ENCODE measurements at regions not wholly inside any gene's neighbourhood (a gene's known extent, or its start where the extent isn't known, plus 50 kb on each side); places are given as distances from the start of the nearest gene placed in this dataset.

- Histone ChIP-seq H3K4me2 (ENCODE audit: low read length) (no peak overlapping the region), H3K27me3 (ENCODE audit: control insufficient read depth, low read length) (no peaks in the 10 kb centered on the region), H4K20me1 (ENCODE audit: control insufficient read depth, insufficient read depth, low read depth, low read length) (no peaks in the 10 kb centered on the region), H3K4me3 (ENCODE audit: low read length) (no peak overlapping the region), H3K79me2 (ENCODE audit: control insufficient read depth, low read length) (no peaks in the 10 kb centered on the region), H3K36me3 (ENCODE audit: control insufficient read depth, low read length) (no peaks in the 10 kb centered on the region), H3K9me3 (ENCODE audit: control insufficient read depth, insufficient read depth, low read length) (no peaks in the 10 kb centered on the region), H3K9me2 (replicated peaks; ENCODE audit: control insufficient read depth, low read length) (no peaks in the 10 kb centered on the region), H3K27ac (ENCODE audit: low read depth, low read length) (no peak overlapping the region), H3F3A (ENCODE audit: control insufficient read depth, insufficient read depth) (no peaks in the 10 kb centered on the region), H3K4me1 (ENCODE audit: control insufficient read depth, low read length) (no peaks in the 10 kb centered on the region)
- TF ChIP-seq CTCF (IDR thresholded peaks at IDR 0.05; ENCODE audit: low read depth, low read length, poor library complexity, severe bottlenecking) (no peak), EZH2phosphoT487 (IDR thresholded peaks at IDR 0.05; ENCODE audit: borderline replicate concordance, low read length) (no peak)
These were observed 714.6 kb downstream of the CD109 start for GRCh38 chr6:74410630-74411029.

- Histone ChIP-seq H3K27me3 (ENCODE audit: control insufficient read depth, low read length) (no peaks in the 10 kb centered on the region), H3K9me2 (replicated peaks; ENCODE audit: control insufficient read depth, low read length) (no peaks in the 10 kb centered on the region), H3F3A (ENCODE audit: control insufficient read depth, insufficient read depth) (no peaks in the 10 kb centered on the region), H4K20me1 (ENCODE audit: control insufficient read depth, insufficient read depth, low read depth, low read length) (no peaks in the 10 kb centered on the region), H3K4me2 (ENCODE audit: low read length) (no peak overlapping the region), H3K4me1 (ENCODE audit: control insufficient read depth, low read length) (no peaks in the 10 kb centered on the region), H3K79me2 (ENCODE audit: control insufficient read depth, low read length) (no peaks in the 10 kb centered on the region), H3K27ac (ENCODE audit: low read depth, low read length) (no peak overlapping the region), H3K9me3 (ENCODE audit: control insufficient read depth, insufficient read depth, low read length) (no peaks in the 10 kb centered on the region), H3K36me3 (ENCODE audit: control insufficient read depth, low read length) (no peaks in the 10 kb centered on the region), H3K4me3 (ENCODE audit: low read length) (no peak overlapping the region)
- TF ChIP-seq CTCF (IDR thresholded peaks at IDR 0.05; ENCODE audit: low read depth, low read length, poor library complexity, severe bottlenecking) = no peak
- no peak for TF ChIP-seq EZH2phosphoT487 (IDR thresholded peaks at IDR 0.05; ENCODE audit: borderline replicate concordance, low read length)
These were observed 713.4 kb downstream of the CD109 start for GRCh38 chr6:74409447-74409846.

- Histone ChIP-seq H3K4me3 (ENCODE audit: low read length) (no peak overlapping the region), H3K27ac (ENCODE audit: low read depth, low read length) (no peak overlapping the region), H3F3A (ENCODE audit: control insufficient read depth, insufficient read depth) (no peaks in the 10 kb centered on the region), H3K36me3 (ENCODE audit: control insufficient read depth, low read length) (no peaks in the 10 kb centered on the region), H3K4me2 (ENCODE audit: low read length) (no peak overlapping the region), H3K9me3 (ENCODE audit: control insufficient read depth, insufficient read depth, low read length) (no peaks in the 10 kb centered on the region), H3K9me2 (replicated peaks; ENCODE audit: control insufficient read depth, low read length) (no peaks in the 10 kb centered on the region), H3K4me1 (ENCODE audit: control insufficient read depth, low read length) (no peaks in the 10 kb centered on the region), H3K79me2 (ENCODE audit: control insufficient read depth, low read length) (no peaks in the 10 kb centered on the region), H4K20me1 (ENCODE audit: control insufficient read depth, insufficient read depth, low read depth, low read length) (no peaks in the 10 kb centered on the region), H3K27me3 (ENCODE audit: control insufficient read depth, low read length) (no peaks in the 10 kb centered on the region)
- TF ChIP-seq CTCF (IDR thresholded peaks at IDR 0.05; ENCODE audit: low read depth, low read length, poor library complexity, severe bottlenecking) (no peak), EZH2phosphoT487 (IDR thresholded peaks at IDR 0.05; ENCODE audit: borderline replicate concordance, low read length) (no peak)
These were observed 712.8 kb downstream of the CD109 start for GRCh38 chr6:74408844-74409243.

- no peaks in the 10 kb centered on the region for H3K79me2 ChIP-seq (ENCODE audit: control insufficient read depth, low read length)
- no peak for TF ChIP-seq CTCF (IDR thresholded peaks at IDR 0.05; ENCODE audit: low read depth, low read length, poor library complexity, severe bottlenecking)
- TF ChIP-seq EZH2phosphoT487 (IDR thresholded peaks at IDR 0.05; ENCODE audit: borderline replicate concordance, low read length) = no peak
- H3K27ac ChIP-seq (ENCODE audit: low read depth, low read length) = no peak overlapping the region
- no peaks in the 10 kb centered on the region for H3K9me3 ChIP-seq (ENCODE audit: control insufficient read depth, insufficient read depth, low read length)
- H3K4me3 ChIP-seq (ENCODE audit: low read length) = no peak overlapping the region
- H3K9me2 ChIP-seq (replicated peaks; ENCODE audit: control insufficient read depth, low read length) = no peaks in the 10 kb centered on the region
- no peaks in the 10 kb centered on the region for H3K27me3 ChIP-seq (ENCODE audit: control insufficient read depth, low read length)
- no peaks in the 10 kb centered on the region for H4K20me1 ChIP-seq (ENCODE audit: control insufficient read depth, insufficient read depth, low read depth, low read length)
- no peaks in the 10 kb centered on the region for H3F3A ChIP-seq (ENCODE audit: control insufficient read depth, insufficient read depth)
- no peaks in the 10 kb centered on the region for H3K36me3 ChIP-seq (ENCODE audit: control insufficient read depth, low read length)
- H3K4me2 ChIP-seq (ENCODE audit: low read length) = no peak overlapping the region
- no peaks in the 10 kb centered on the region for H3K4me1 ChIP-seq (ENCODE audit: control insufficient read depth, low read length)
These were observed 708.4 kb downstream of the CD109 start for GRCh38 chr6:74404366-74404765.
